ENCODE measurements at regions not wholly inside any gene's neighbourhood (a gene's known extent, or its start where the extent isn't known, plus 50 kb on each side); places are given as distances from the start of the nearest gene placed in this dataset.

GRCh38 chr3:14343338-14344112 is 58.9 kb upstream of the SLC6A6 start:
- POLR2A ChIA-PET (ENCODE audit: partially characterized antibody): interaction anchor here (0.6 to 1.5 kb wide), 2 partner anchors 14 to 62 kb away, joined by 3 to 4 read pairs; no protein-coding TSS in a partner anchor
- Histone ChIP-seq H2BK5ac (ENCODE audit: low read depth, low read length) (no peak overlapping the region), H3K9ac (replicated peaks in 1 of 4; ENCODE audit: extremely low read depth in 1 of 4, low read depth in 3 of 4, low read length in 3 of 4) (no peak overlapping the region), H3K4ac (replicated peaks; ENCODE audit: insufficient read length, low read depth, low read length) (no peak overlapping the region), H3K4me3 (ENCODE audit: extremely low read depth in 1 of 4, insufficient read depth in 2 of 4, low read depth in 3 of 4, low read length in 4 of 4) (no peak overlapping the region), H3K14ac (ENCODE audit: insufficient read length) (no peak overlapping the region), H3K36me3 (ENCODE audit: control insufficient read depth in 2 of 4, insufficient read depth in 4 of 4, low read length in 3 of 4) (no peaks in the 10 kb centered on the region), H4K8ac (ENCODE audit: extremely low read depth, insufficient read depth, low read length) (no peak overlapping the region), H2BK15ac (ENCODE audit: low read length) (no peak overlapping the region), H3K27ac (ENCODE audit: low read depth, low read length) (no peak overlapping the region), H3K9me3 (ENCODE audit: insufficient read depth in 2 of 2, low read depth in 1 of 2, low read length in 1 of 2) (no peaks in the 10 kb centered on the region), H3K4me1 (replicated peaks in 1 of 4; ENCODE audit: control insufficient read depth in 3 of 4, insufficient read depth in 4 of 4, low read length in 3 of 4) (peaks cover 0 to 8% (median 4%) of the 10 kb centered on the region in 4 experiments; a peak in 5 of 7 replicates), H3K79me2 (ENCODE audit: control insufficient read depth in 1 of 2, insufficient read depth in 2 of 2, low read length in 2 of 2) (no peaks in the 10 kb centered on the region), H2AK5ac (ENCODE audit: low read depth, low read length) (no peak overlapping the region), H2BK20ac (ENCODE audit: low read length) (no peak overlapping the region), H3K4me2 (ENCODE audit: insufficient read depth in 1 of 2, low read depth in 2 of 2, low read length in 2 of 2) (no peak overlapping the region), H2BK120ac (replicated peaks; ENCODE audit: low read depth, low read length) (no peak overlapping the region), H3K27me3 (replicated peaks in 1 of 4; ENCODE audit: control insufficient read depth in 3 of 4, extremely low read depth in 1 of 4, insufficient read depth in 3 of 4, low read length in 3 of 4) (peaks cover 3 to 24% (median 21%) of the 10 kb centered on the region in 4 experiments; a peak in 5 of 7 replicates), H3K23me2 (ENCODE audit: low read depth, low read length) (no peaks in the 10 kb centered on the region), H2AFZ (ENCODE audit: low read length) (no peak overlapping the region), H4K20me1 (replicated peaks in 1 of 2; ENCODE audit: control insufficient read depth in 1 of 2, insufficient read depth in 2 of 2, low read length in 2 of 2) (no peaks in the 10 kb centered on the region), H4K91ac (replicated peaks; ENCODE audit: insufficient read length, low read length) (no peak overlapping the region), H2BK12ac (ENCODE audit: low read depth, low read length) (no peak overlapping the region), H3K18ac (ENCODE audit: extremely low read depth, low read length) (no peak overlapping the region), H3K56ac (replicated peaks; ENCODE audit: insufficient read length, low read depth, low read length) (no peak overlapping the region), H3K79me1 (ENCODE audit: low read depth, low read length) (no peaks in the 10 kb centered on the region), H3K23ac (ENCODE audit: insufficient read length) (no peak overlapping the region), H4K5ac (ENCODE audit: insufficient read length, low read depth, low read length) (no peak overlapping the region)
- CTCF ChIA-PET (ENCODE audit: partially characterized antibody): interaction anchor here (1.0 to 2.8 kb wide), 4 partner anchors 23 to 82 kb away, joined by 3 to 6 read pairs (median 4); no protein-coding TSS in a partner anchor
- FAIRE-seq (no peak), DNase-seq (ENCODE audit: low read depth in 1 of 2, low spot score in 2 of 2) (no peak)
- 90% methylated on average over 21 of the region's 21 CpGs; no CpG with 5 or more reads in 1 of the 2 experiments for WGBS, 2 experiments (ENCODE audit: extremely low coverage in 1 of 2, insufficient coverage in 1 of 2, insufficient read length in 1 of 2, insufficient replicate concordance in 2 of 2, low coverage in 1 of 2, low lambda C conversion rate in 2 of 2, missing lambda C conversion rate in 1 of 2)
- TF ChIP-seq POLR2A (IDR thresholded peaks at IDR 0.05; ENCODE audit: control extremely low read depth in 1 of 2, low read depth in 2 of 2, low read length in 2 of 2) (no peak), E2F6 (IDR thresholded peaks at IDR 0.05) (no peak), RNF2 (IDR thresholded peaks at IDR 0.05; ENCODE audit: borderline replicate concordance, low read depth, low read length, missing control alignments, poor library complexity, severe bottlenecking) (no peak), KDM4A (IDR thresholded peaks at IDR 0.05; ENCODE audit: low read depth, low read length, severe bottlenecking) (no peak), BRCA1 (IDR thresholded peaks at IDR 0.05; ENCODE audit: low read depth, low read length) (no peak), TBP (IDR thresholded peaks at IDR 0.05; ENCODE audit: low read depth, low read length) (no peak)

Data from H1 (cell line).